NCI-H1092 treated with DMSO at 0.1 percent for 48 hours (cell line): ENCODE measurements at regions not wholly inside any gene's neighbourhood (a gene's known extent, or its start where the extent isn't known, plus 50 kb on each side); places are given as distances from the start of the nearest gene placed in this dataset.

Experiments
- DNase-seq: peaks from one replicate; lab custom pipeline; 2025; lab: John Stamatoyannopoulos, UW

DNA sequence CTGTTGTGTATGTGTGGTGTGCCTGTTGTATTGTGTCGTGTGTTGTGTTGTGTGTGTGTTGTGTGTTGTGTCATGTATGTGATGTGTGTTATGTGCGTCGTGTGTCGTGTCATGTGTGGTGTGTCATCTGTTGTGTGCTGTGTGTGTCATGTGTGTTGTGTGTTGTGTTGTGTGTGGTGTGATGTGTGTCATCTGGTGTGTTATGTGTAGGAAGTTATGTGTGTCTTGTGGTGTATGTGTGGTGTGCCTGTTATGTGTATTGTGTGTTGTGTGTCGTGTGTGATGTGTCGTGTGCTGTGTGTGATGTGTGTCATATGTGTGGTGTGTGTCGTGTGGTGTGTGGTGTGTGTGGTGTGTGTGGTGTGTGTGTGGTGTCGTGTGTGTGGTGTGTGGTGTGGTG lies 145.2 kb downstream of the DNAJB6 start:
- DNase-seq = no peak

DNA sequence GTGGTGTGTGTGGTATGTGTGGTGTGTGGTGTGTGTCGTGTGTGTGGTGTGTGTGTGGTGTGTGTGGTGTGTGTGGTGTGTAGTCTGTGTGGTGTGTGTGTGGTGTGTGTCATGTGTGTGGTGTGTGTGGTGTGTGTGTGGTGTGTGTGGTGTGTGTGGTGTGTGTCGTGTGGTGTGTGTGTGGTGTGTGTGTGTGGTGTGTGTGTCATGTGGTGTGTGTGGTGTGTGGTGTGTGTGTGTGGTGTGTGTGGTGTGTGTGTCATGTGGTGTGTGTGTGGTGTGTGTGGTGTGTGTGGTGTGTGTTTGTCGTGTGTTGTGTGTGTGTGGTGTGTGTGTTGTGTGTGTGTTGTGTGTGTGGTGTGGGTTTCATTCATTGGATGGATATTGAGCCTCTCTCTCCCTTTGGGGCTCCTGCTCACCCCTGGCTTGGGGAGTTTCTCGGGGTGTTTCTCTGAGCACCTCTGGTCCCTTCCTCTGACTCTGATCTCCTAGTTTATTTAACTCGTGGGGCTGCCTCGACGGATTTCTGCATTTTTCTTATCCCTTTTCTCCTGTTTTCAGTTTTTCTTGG lies 145.8 kb downstream of the DNAJB6 start:
- DNase-seq = no peak

DNA sequence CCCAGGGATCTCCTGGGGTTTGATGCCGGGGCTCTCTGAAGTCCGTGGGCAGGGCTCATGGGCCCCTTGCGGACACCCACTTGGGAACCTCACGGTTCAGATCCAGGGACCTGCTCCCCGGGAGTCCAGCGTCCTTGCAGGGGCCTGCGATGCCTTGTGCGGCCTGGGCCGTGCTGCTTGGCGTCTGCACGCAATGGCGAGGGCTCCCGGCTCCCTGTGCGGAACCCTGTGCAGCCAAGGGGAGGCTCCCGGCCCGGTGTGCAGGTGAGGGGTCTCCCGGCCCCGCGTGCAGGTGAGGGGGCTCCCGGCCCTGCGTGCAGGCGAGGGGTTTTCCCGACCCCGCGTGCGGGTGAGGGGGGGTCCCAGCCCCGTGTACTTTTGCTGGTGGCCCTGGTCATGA lies 146.7 kb downstream of the DNAJB6 start:
- no peak for DNase-seq

DNA sequence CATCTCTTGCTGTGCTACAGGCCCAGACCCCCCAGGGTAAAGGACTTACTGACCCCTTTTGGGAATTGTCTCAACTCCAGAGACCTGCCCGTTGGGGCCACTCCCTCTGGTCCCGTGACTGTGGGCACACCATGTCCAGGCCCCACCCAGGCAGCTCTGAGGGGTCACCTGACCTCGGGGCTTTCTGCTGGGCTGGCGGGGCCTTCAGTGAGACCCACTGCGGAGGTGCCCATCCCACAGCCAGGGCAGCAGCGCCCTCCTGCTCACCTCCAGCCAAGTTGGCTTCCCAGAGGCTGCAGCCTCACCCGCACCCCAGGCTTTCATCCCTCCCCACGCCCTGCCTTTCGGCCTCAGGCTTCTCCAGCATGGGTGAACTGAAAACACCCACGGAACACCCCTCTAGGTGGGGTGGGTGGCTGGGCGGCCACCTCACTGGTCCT lies 147.2 kb downstream of the DNAJB6 start:
- no peak for DNase-seq

DNA sequence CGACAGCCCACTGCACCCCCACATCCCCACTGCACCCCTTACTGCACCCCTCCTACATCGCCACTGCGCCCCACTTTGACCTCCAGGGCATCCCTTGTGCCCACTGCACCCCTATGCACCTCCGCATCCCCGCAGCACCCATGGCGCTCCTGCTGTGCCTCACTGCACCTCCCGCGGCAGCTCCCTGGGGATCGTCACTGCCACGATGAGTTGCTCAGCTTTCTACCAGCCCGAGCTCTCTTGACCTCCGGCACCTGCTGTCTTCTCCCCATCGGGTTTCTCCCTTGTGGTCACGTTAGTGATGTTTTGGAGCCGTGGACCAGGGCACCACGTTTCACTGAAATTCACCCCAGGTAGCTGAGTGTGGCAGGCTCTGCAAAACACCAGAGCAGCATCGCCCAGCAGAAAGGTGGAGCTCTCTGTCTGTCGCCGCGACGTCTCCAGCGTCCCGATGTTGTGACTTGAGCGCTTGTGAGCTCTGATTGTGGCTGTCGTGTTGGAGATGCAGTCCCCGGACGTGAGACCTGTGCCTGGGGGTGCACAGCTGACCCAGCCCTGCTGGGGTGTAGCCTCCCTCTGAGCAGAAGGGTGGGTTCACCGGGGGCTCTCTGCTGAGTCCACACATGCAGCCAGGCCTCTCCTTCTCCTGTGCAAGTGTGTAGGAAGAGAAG lies 147.7 kb downstream of the DNAJB6 start:
- DNase-seq = no peak

DNA sequence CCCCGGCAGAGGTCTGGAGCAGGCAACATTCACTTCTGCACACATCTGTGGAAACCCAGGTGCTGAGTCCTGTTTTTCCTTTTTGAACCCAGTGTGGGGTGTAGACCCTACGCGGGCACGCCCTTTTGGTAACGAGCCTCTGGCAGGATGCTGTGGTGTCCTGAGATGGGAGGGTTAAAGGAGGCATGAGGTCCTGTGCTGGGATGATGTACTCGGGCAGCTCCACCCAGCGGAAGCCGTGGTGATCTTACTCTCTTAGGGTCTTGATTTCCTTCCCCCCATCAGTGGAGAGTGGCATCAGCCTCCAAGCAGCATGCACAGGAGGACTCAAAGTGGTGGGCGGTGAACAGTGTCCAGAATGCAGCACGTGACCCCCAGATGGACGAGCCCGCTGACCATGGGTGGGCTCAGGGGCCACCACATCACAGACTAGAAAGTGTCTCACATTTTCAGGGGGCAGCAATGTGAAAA lies 148.6 kb downstream of the DNAJB6 start:
- no peak for DNase-seq

DNA sequence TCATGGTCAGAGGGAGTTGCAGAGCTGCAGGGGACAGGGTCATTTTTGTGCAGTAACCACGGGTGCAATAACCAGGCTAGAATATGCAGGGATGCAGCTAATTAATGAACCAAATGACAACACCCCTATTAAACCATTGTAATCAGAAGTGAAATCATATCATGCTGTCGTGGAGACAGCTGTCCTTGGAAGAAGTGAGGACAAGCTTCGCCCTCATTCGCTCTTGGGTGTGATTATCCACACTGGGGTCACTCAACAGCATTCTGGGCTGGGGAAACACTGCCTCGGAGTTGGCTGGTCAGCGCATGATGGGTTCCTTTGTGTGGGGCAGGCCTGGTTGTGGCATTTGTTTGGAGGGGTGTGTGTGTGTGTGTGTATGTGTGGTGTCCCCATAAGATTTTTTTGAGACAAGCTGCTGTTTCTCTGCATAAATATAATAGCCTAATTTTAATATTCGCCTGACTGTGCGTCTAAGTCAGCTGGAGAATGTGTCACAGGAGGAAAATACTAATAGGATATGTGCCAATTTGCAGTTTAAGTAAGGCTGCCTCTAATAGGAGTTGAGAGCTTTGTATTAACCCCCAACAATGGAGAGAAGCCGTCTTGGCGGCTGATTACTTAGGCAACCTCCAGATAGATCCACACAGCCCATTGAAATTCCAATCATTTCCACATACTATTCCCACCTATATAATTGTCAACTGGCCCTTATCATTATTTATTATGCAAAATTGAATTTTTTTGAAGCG lies 149.4 kb downstream of the DNAJB6 start:
- no peak for DNase-seq

DNA sequence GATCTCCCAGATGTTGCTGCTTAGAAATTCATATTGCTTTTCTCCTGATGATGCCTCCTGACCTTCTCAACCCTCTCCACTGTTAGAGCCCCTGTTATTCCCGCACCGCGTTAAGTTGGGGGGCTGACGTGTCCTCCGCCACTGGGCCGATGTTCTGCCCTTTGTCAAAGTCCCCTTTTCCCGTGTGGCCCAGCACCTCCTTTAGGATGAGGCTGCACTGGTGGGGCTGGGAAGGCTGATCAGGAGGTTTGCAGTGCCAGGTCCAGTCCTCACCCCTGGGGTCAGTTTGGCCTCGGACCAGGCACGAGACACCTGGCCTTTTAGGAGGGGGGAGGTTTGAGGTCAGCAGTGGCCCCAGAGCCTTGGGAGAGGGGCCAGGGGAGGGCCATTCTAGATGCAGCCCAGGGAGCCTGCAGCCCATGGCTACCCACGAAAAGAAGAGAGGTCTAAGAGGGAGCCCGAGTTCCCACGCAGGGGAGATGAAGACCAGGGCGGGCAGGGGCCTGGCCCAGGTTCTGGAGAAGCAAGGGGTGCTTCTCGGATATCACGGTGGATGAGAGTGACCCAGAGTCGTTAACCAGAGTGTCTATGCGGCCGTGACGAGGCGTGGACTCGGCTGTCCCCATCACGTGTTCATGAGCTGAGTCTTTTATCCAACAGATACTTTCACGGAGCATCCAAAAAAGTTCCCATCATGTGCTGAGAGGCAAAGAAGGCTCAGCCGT lies 150.4 kb downstream of the DNAJB6 start:
- DNase-seq = no peak

DNA sequence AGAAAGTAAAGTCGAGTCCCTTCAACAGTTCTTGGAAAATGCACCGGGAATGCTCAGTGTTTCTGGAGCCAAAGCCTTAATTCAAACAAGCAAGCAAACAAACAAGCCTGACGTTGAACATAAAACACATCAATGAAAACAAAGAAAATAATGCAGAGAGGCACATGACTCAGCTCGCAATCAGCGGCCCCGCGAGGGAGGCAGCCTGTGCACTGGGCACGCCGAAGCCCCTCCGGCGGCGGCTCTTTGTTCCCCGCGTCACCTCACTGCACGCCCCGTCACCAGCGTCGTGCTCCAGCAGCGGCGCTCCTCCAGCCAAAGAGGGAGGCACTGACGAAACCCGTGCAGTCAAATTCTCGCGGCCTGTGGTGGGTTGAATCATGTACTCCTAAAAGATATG lies 151.5 kb downstream of the DNAJB6 start:
- peak; percentile 32 for DNase-seq

DNA sequence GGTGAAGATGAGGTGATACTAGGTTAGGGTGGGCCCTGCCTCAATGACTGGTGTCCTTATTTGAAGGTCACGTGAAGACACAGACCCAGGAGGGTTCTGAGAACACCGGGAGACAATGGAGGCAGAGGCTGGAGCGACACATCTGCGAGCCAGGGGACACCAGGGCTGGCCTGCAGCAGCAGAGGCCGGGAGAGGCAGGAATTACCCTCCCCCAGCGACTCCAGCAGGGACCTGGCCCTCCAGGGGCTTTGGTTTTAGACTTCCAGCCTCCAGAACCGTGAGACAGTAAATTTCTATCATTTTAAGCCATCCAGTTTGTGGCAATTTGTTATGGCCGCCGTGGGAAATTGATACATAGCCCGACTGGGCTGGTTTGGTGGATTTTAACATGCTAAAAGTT lies 152.2 kb downstream of the DNAJB6 start:
- DNase-seq = no peak
